ENCODE measurements at regions not wholly inside any gene's neighbourhood (a gene's known extent, or its start where the extent isn't known, plus 50 kb on each side); places are given as distances from the start of the nearest gene placed in this dataset.
A peak's percentile ranks its signal among the peaks of the same experiment; 100 is the strongest.
"Not testable (repeated sequence)": the region's sequence is repeated elsewhere in the genome, so short reads cannot be mapped to it uniquely, and the experiment has no call there.

DNA sequence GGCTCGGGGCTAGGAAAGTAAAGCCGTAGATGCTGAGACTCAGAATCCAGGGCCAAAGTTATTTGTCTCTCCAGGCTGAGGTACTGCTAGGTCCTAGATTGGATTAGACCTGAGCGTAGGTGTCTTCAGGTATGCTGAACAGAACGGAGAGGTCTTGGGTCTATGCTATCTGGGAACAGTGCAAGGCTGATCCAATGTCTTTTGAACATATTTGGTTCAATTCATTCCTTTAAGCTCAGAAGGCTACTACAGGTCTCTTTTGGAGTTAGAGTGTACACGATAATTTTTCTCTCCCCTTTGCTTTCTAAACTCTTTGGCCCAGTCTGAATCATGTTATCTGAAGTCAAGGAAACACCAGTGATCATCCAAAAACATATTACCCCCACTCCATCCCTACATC is 137.5 kb upstream of the TBL1XR1 start:
- H3K27ac ChIP-seq, result peak overlapping the region in 1 of 2 donors; percentile 32
- no peak for DNase-seq (ENCODE audit: low spot score in 2 of 2)
- H3K27me3 ChIP-seq, result no peaks in the 10 kb centered on the region
- H3K4me1 ChIP-seq, result peaks cover 0 to 39% of the 10 kb centered on the region in 2 donors
- no peaks in the 10 kb centered on the region for H3K9me3 ChIP-seq
- H3K4me3 ChIP-seq, result no peak overlapping the region
- intact Hi-C loops (cut with DNase I), result loop anchor here (2.0 kb wide), 1 partner anchor 42 kb away; no protein-coding TSS in a partner anchor
- H3K36me3 ChIP-seq, result no peaks in the 10 kb centered on the region
- TF ChIP-seq, protein P1, sequence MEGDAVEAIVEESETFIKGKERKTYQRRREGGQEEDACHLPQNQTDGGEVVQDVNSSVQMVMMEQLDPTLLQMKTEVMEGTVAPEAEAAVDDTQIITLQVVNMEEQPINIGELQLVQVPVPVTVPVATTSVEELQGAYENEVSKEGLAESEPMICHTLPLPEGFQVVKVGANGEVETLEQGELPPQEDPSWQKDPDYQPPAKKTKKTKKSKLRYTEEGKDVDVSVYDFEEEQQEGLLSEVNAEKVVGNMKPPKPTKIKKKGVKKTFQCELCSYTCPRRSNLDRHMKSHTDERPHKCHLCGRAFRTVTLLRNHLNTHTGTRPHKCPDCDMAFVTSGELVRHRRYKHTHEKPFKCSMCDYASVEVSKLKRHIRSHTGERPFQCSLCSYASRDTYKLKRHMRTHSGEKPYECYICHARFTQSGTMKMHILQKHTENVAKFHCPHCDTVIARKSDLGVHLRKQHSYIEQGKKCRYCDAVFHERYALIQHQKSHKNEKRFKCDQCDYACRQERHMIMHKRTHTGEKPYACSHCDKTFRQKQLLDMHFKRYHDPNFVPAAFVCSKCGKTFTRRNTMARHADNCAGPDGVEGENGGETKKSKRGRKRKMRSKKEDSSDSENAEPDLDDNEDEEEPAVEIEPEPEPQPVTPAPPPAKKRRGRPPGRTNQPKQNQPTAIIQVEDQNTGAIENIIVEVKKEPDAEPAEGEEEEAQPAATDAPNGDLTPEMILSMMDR (IDR thresholded peaks at IDR 0.05), result no peak

- H3K4me3 ChIP-seq, result no peak overlapping the region
- no peak for DNase-seq (ENCODE audit: low spot score in 2 of 2)
- peak overlapping the region in 1 of 2 donors; percentile 15 for H3K27ac ChIP-seq
- no peaks in the 10 kb centered on the region for H3K27me3 ChIP-seq
- intact Hi-C loops (cut with DNase I), result loop anchor here (2.0 kb wide), 1 partner anchor 43 kb away; no protein-coding TSS in a partner anchor
- H3K9me3 ChIP-seq, result no peaks in the 10 kb centered on the region
- H3K4me1 ChIP-seq, result peaks cover 0 to 35% of the 10 kb centered on the region in 2 donors
- no peaks in the 10 kb centered on the region for H3K36me3 ChIP-seq
- TF ChIP-seq, protein P1 (IDR thresholded peaks at IDR 0.05), result no peak
These were observed 138.4 kb upstream of the TBL1XR1 start for GRCh38 chr3:177335728-177336127.

GRCh38 chr3:177336873-177337450 is 139.7 kb upstream of the TBL1XR1 start:
- Histone ChIP-seq H3K27me3 (no peaks in the 10 kb centered on the region), H3K36me3 (no peaks in the 10 kb centered on the region), H3K9me3 (no peaks in the 10 kb centered on the region), H3K27ac (no peak overlapping the region), H3K4me3 (no peak overlapping the region), H3K4me1 (peaks cover 0 to 45% of the 10 kb centered on the region in 2 donors)
- TF ChIP-seq, protein P1 (IDR thresholded peaks at IDR 0.05), result no peak
- DNase-seq (ENCODE audit: low spot score in 2 of 2), result no peak
- intact Hi-C loops (cut with DNase I), result no loop called here

DNA sequence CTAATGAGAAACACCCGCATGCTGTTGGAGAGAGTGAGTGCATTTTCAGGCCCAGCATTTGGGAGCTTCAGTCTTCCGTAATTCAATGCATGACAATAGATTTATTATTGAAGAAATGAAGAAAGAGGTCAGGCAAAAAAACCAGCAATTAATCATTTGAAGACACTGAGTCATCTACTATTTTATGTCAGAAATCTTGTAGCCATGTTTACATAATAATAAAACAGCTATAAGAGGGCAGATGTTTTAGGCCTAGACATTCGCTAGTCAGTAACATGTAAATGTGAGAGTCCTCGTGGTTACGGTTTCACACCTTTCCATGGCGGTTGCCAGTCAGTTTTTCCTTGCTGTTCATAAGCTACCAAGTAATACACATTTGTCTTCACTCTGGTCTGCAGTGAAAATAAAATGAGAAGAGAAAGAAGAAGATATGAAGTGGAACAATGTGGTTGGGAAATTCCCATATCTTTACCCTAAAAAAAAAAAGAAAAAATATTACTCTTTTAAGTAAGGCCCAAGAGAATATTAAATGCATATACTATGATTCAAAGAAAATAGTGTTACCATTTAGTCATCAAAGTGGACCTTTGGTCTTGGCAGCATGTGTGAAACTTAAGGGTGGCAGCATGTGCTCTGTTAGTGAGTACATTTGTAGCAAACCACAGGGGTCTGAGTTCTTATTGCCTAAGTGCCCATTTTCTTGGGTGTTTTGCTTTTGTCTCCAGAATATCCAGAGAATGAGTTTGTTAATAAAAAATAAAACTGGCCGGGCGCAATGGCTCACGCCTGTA is 140.5 kb upstream of the TBL1XR1 start:
- intact Hi-C loops (cut with DNase I), result no loop called here
- peaks cover 0 to 49% of the 10 kb centered on the region in 2 donors for H3K4me1 ChIP-seq

DNA sequence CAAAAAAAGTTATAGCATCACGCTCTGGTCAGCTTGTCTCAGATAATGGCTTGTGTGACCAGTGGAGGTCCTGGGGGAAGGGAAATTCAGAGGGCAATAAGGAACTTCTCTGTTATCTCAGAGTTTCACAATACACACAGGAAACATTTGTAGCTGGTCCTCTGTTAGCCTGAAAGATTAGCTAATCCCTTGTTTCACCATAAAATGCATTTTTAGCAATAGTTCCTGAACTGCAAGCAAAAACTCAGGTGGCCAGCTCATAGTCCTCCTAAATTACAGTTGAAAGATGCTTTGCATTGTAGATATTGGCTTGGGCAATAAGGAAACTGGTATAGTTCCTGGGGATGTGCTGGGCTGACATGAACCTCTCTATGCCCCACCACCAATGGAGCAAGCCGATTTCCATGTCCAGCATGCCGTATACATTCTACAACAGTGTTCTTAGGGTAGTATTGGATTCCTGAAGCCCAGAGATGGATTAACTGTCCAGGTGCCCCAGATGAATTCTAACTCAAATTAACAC is 141.5 kb upstream of the TBL1XR1 start:
- no peak overlapping the region for H3K4me3 ChIP-seq
- H3K27me3 ChIP-seq, result no peaks in the 10 kb centered on the region
- TF ChIP-seq, protein P1 (IDR thresholded peaks at IDR 0.05), result no peak
- DNase-seq (ENCODE audit: low spot score in 2 of 2), result no peak
- no peaks in the 10 kb centered on the region for H3K36me3 ChIP-seq
- intact Hi-C loops (cut with DNase I), result no loop called here
- H3K4me1 ChIP-seq, result peaks cover 0 to 52% of the 10 kb centered on the region in 2 donors
- no peaks in the 10 kb centered on the region for H3K9me3 ChIP-seq
- peak overlapping the region in 1 of 2 donors; percentile 4 for H3K27ac ChIP-seq

More for the DNA sequence above, 140.5 kb upstream of the TBL1XR1 start:
- H3K27me3 ChIP-seq, result no peaks in the 10 kb centered on the region
- H3K36me3 ChIP-seq, result no peaks in the 10 kb centered on the region
- TF ChIP-seq, protein P1 (IDR thresholded peaks at IDR 0.05), result no peak
- no peak for DNase-seq (ENCODE audit: low spot score in 2 of 2)
- no peak overlapping the region for H3K4me3 ChIP-seq
- no peaks in the 10 kb centered on the region for H3K9me3 ChIP-seq
- H3K27ac ChIP-seq, result no peak overlapping the region

DNA sequence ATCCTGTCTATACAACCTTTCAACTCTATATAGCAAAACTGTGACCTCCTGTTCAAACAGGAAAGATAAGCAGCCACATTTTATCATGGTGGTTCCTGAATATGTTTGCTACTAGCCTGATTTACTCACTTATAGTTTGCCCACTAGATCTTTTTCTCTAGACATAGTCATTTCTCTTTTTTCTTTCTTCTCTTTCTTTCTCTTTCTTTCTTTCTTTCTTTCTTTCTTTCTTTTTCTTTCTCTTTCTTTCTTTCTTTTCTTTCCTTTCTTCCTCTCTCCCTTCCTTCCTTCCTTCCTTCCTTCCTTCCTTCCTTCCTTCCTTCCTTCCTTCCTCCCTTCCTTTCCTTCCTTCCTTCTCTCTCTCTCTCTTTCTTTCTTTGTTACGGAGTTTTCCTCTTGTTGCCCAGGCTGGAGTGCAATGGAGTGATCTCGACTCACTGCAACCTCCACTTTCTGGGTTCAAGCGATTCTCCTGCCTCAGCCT is 142.0 kb upstream of the TBL1XR1 start:
- H3K27me3 ChIP-seq; H3K4me3 ChIP-seq; H3K9me3 ChIP-seq; intact Hi-C loops (cut with DNase I); H3K36me3 ChIP-seq; DNase-seq (ENCODE audit: low spot score in 2 of 2): not testable (repeated sequence)
- Histone ChIP-seq H3K4me1 (peaks cover 0 to 52% of the 10 kb centered on the region in 2 donors), H3K27ac (peak overlapping the region in 1 of 2 donors; percentile 4)

All from ascending aorta (tissue), 2 donors.